H9 (cell line): ENCODE measurements at regions not wholly inside any gene's neighbourhood (a gene's known extent, or its start where the extent isn't known, plus 50 kb on each side); places are given as distances from the start of the nearest gene placed in this dataset.

Experiments used
- DNase-seq: peaks from one replicate; pipeline ENCODE4 v3.0.0-alpha.2; 2017
- H2AFZ ChIP-seq: one replicate; pipeline ENCODE4 v1.6.1; 2013; ENCODE audit warnings: mild to moderate bottlenecking, low read length, control low read depth, moderate library complexity
- H2AK5ac ChIP-seq: 2 replicates; pipeline ENCODE4 v1.6.1; 2013; ENCODE audit warnings: low read length, control low read depth, mixed read lengths; ENCODE audit not compliant: insufficient read length
- H2BK120ac ChIP-seq: one replicate; pipeline ENCODE4 v1.6.1; 2013; ENCODE audit warnings: low read depth, mild to moderate bottlenecking, low read length, control low read depth, inconsistent platforms; ENCODE audit not compliant: poor library complexity, severe bottlenecking
- H2BK12ac ChIP-seq: 2 replicates; pipeline ENCODE4 v1.6.1; 2013; ENCODE audit warnings: low read length, control low read depth, mixed read lengths, low read depth; ENCODE audit not compliant: insufficient read length
- H2BK15ac ChIP-seq: 2 replicates; pipeline ENCODE4 v1.6.1; 2013; ENCODE audit warnings: low read depth, low read length, control low read depth
- H2BK20ac ChIP-seq: one replicate; pipeline ENCODE4 v1.6.1; 2013; ENCODE audit warnings: low read depth, mild to moderate bottlenecking, low read length, control low read depth, inconsistent platforms; ENCODE audit not compliant: poor library complexity, severe bottlenecking
- H2BK5ac ChIP-seq: 2 replicates; pipeline ENCODE4 v1.6.1; 2013; ENCODE audit warnings: low read length, control low read depth, mixed read lengths; ENCODE audit not compliant: insufficient read length
- H3K14ac ChIP-seq: 2 replicates; pipeline ENCODE4 v1.6.1; 2013; ENCODE audit warnings: low read length, control low read depth; ENCODE audit not compliant: insufficient read depth
- H3K18ac ChIP-seq: 2 replicates; pipeline ENCODE4 v1.6.1; 2013; ENCODE audit warnings: low read depth, mild to moderate bottlenecking, mixed read lengths, low read length, control low read depth; ENCODE audit not compliant: insufficient read length
- H3K23ac ChIP-seq: 2 replicates; pipeline ENCODE4 v1.6.1; 2013; ENCODE audit warnings: low read length, control low read depth, mixed read lengths, low read depth; ENCODE audit not compliant: insufficient read length
- H3K23me2 ChIP-seq: 2 replicates; pipeline ENCODE4 v1.6.1; 2013; ENCODE audit warnings: low read depth, mild to moderate bottlenecking, mixed read lengths, low read length, control low read depth; ENCODE audit not compliant: insufficient read length, poor library complexity, severe bottlenecking
- H3K27ac ChIP-seq: 2 replicates; pipeline ENCODE4 v1.5.1; 2013; ENCODE audit warnings: low read length, control low read depth, mixed read lengths, low read depth; ENCODE audit not compliant: insufficient read length
- H3K27me3 ChIP-seq: 2 replicates; pipeline ENCODE4 v1.6.1; 2013; ENCODE audit warnings: low read length, control low read depth, inconsistent platforms; ENCODE audit not compliant: insufficient read depth
- H3K4ac ChIP-seq: 2 replicates; pipeline ENCODE4 v1.6.1; 2013; ENCODE audit warnings: low read depth, mild to moderate bottlenecking, control low read depth, inconsistent platforms, low read length, moderate library complexity
- H3K4me1 ChIP-seq: 2 replicates; pipeline ENCODE4 v1.6.1; 2013; ENCODE audit warnings: low read length, control low read depth, inconsistent platforms; ENCODE audit not compliant: insufficient read depth
- H3K4me2 ChIP-seq: 2 replicates; pipeline ENCODE4 v1.6.1; 2013; ENCODE audit warnings: low read length, control low read depth, mixed read lengths; ENCODE audit not compliant: insufficient read length, insufficient read depth
- H3K56ac ChIP-seq: 2 replicates; pipeline ENCODE4 v1.6.1; 2013; ENCODE audit warnings: low read depth, mild to moderate bottlenecking, mixed read lengths, low read length, control low read depth; ENCODE audit not compliant: insufficient read length
- H3K79me1 ChIP-seq: 2 replicates; pipeline ENCODE4 v1.6.1; 2013; ENCODE audit warnings: low read depth, mild to moderate bottlenecking, moderate library complexity, low read length, control low read depth, inconsistent platforms; ENCODE audit not compliant: insufficient read depth, poor library complexity, severe bottlenecking
- H3K79me2 ChIP-seq: 2 replicates; pipeline ENCODE4 v1.6.1; 2013; ENCODE audit warnings: low read length, control low read depth, inconsistent platforms; ENCODE audit not compliant: insufficient read depth
- H3K9ac ChIP-seq: 2 replicates; pipeline ENCODE4 v1.6.1; 2013; ENCODE audit warnings: low read length, control low read depth, mixed read lengths; ENCODE audit not compliant: insufficient read length; ENCODE audit errors: extremely low read depth
- H3K9me3 ChIP-seq: one replicate; pipeline ENCODE4 v1.6.1; 2013; ENCODE audit warnings: low read depth, low read length, inconsistent platforms; ENCODE audit not compliant: control insufficient read depth
- H3T11ph ChIP-seq: one replicate; pipeline ENCODE4 v1.6.1; 2013; ENCODE audit warnings: mild to moderate bottlenecking, low read length, control low read depth, inconsistent platforms
- H4K20me1 ChIP-seq: one replicate; pipeline ENCODE4 v1.6.1; 2013; ENCODE audit not compliant: control insufficient read depth, insufficient read length, insufficient read depth
- H4K5ac ChIP-seq: 2 replicates; pipeline ENCODE4 v1.6.1; 2013; ENCODE audit warnings: low read depth, mild to moderate bottlenecking, mixed read lengths, low read length, control low read depth; ENCODE audit not compliant: insufficient read length
- H4K8ac ChIP-seq: replicated peaks from 2 replicates; pipeline ENCODE4 v1.6.1; 2013; ENCODE audit warnings: low read length, control low read depth, mixed read lengths, low read depth; ENCODE audit not compliant: insufficient read length
- H4K91ac ChIP-seq: 2 replicates; pipeline ENCODE4 v1.6.1; 2013; ENCODE audit warnings: low read depth, mild to moderate bottlenecking, moderate library complexity, mixed read lengths, low read length, control low read depth; ENCODE audit not compliant: insufficient read length
- H3K27ac Mint-ChIP-seq, 3 experiments: 2 replicates in 2 of 3; 3 replicates in 1 of 3; pipeline ENCODE4 v1.8.0; 2020 to 2021; ENCODE audit warnings: mixed read lengths in 3 of 3, mild to moderate bottlenecking in 1 of 3, moderate library complexity in 1 of 3
- H3K27me3 Mint-ChIP-seq: 2 replicates; pipeline ENCODE4 v1.8.0; 2021; ENCODE audit warnings: low read depth, mild to moderate bottlenecking, moderate library complexity, mixed read lengths
- H3K36me3 Mint-ChIP-seq, 3 experiments: 2 replicates in 2 of 3; 3 replicates in 1 of 3; pipeline ENCODE4 v1.8.0; 2020 to 2021; ENCODE audit warnings: low read depth in 3 of 3, mixed read lengths in 3 of 3; ENCODE audit not compliant: insufficient read depth in 1 of 3
- H3K4me1 Mint-ChIP-seq, 2 experiments: 2 replicates each; pipeline ENCODE4 v1.8.0; 2020; ENCODE audit warnings: mixed read lengths in 2 of 2
- H3K4me3 Mint-ChIP-seq, 2 experiments: 2 replicates in 1 of 2; 3 replicates in 1 of 2; pipeline ENCODE4 v1.8.0; 2020 to 2021; ENCODE audit warnings: mild to moderate bottlenecking in 2 of 2, mixed read lengths in 2 of 2, moderate library complexity in 1 of 2
- H3K9me3 Mint-ChIP-seq, 2 experiments: 2 replicates in 1 of 2; 3 replicates in 1 of 2; pipeline ENCODE4 v1.8.0; 2020; ENCODE audit warnings: mild to moderate bottlenecking in 2 of 2, mixed read lengths in 2 of 2, moderate library complexity in 1 of 2
- CTCF ChIP-seq: fragments of 200-600 bp; sonication (generic); conservative IDR thresholded peaks from 3 replicates; pipeline ENCODE4 v1.8.0; 2021; ENCODE audit warnings: antibody characterized with exemption, mild to moderate bottlenecking

GRCh38 chr9:94169968-94170367 is 85.7 kb downstream of the PTPDC1 start:
- Histone ChIP-seq H3K56ac (no peak overlapping the region), H4K8ac (no peak overlapping the region), H2AK5ac (no peak overlapping the region), H3K79me1 (no peaks in the 10 kb centered on the region), H3K18ac (no peak overlapping the region), H2AFZ (no peak overlapping the region), H3K27me3 (no peaks in the 10 kb centered on the region), H4K20me1 (no peaks in the 10 kb centered on the region), H3K27ac (no peak overlapping the region), H3T11ph (no peak overlapping the region), H2BK12ac (no peak overlapping the region), H3K14ac (no peak overlapping the region), H3K4ac (no peak overlapping the region), H3K4me1 (no peaks in the 10 kb centered on the region), H3K23ac (no peak overlapping the region), H3K9me3 (no peaks in the 10 kb centered on the region), H3K79me2 (peaks cover 65% of the 10 kb centered on the region; the same call in 1 of the 2 replicates), H3K4me2 (no peak overlapping the region), H4K91ac (no peak overlapping the region), H3K23me2 (no peaks in the 10 kb centered on the region), H2BK5ac (no peak overlapping the region), H4K5ac (no peak overlapping the region), H2BK15ac (no peak overlapping the region), H2BK20ac (no peak overlapping the region), H3K9ac (no peak overlapping the region), H2BK120ac (no peak overlapping the region)
- Mint-ChIP-seq H3K27me3 (no peaks in the 10 kb centered on the region), H3K9me3 (no peaks in the 10 kb centered on the region; a peak in 1 of 5 replicates), H3K36me3 (peaks cover 13 to 31% (median 22%) of the 10 kb centered on the region in 3 experiments), H3K27ac (peak overlapping the region in 1 of 3 experiments; percentile 44; a peak in 1 of 7 replicates), H3K4me1 (peaks cover 44 to 59% of the 10 kb centered on the region in 2 experiments), H3K4me3 (peak overlapping the region; percentile 35 to 71; a peak in 3 of 5 replicates)
- no peak for TF ChIP-seq CTCF
- DNase-seq = no peak
